ENCODE measurements at regions not wholly inside any gene's neighbourhood (a gene's known extent, or its start where the extent isn't known, plus 50 kb on each side); places are given as distances from the start of the nearest gene placed in this dataset.
A peak's percentile ranks its signal among the peaks of the same experiment; 100 is the strongest.

- TF ChIP-seq CTCF (IDR thresholded peaks at IDR 0.05) (peak; percentile 69 to 92), POLR2A (IDR thresholded peaks at IDR 0.05) (no peak), EP300 (IDR thresholded peaks at IDR 0.05) (no peak), POLR2AphosphoS5 (IDR thresholded peaks at IDR 0.05) (peak in 1 of 3 donors; percentile 35)
These were observed 350.0 kb upstream of the ARGLU1 start for GRCh38 chr13:106917673-106918556.
